Stomach (tissue), 4 donors: ENCODE measurements at regions not wholly inside any gene's neighbourhood (a gene's known extent, or its start where the extent isn't known, plus 50 kb on each side); places are given as distances from the start of the nearest gene placed in this dataset.

Source experiments
- CTCF ChIP-seq, 7 experiments: fragments of 450-650 bp in 4 of 7; fragments of 200-600 bp in 3 of 7; sonication (generic) in 3 of 7; IDR thresholded peaks; one replicate each; pipeline ENCODE4 v1.5.1; 2016 to 2019; ENCODE audit warnings: antibody characterized with exemption in 7 of 7, control low read depth in 2 of 7, mild to moderate bottlenecking in 1 of 7
- EP300 ChIP-seq: sonication (generic); formaldehyde crosslinking; IDR thresholded peaks from one replicate; pipeline ENCODE4 v1.6.1; 2017; ENCODE audit warnings: antibody characterized with exemption
- POLR2A ChIP-seq, 4 donors: fragments of 450-650 bp; IDR thresholded peaks; one replicate each; pipeline ENCODE4 v1.6.1; 2016; ENCODE audit warnings: antibody characterized with exemption in 4 of 4, control low read depth in 2 of 4, mild to moderate bottlenecking in 1 of 4, moderate library complexity in 1 of 4
- POLR2AphosphoS5 ChIP-seq, 3 donors: sonication (generic); formaldehyde crosslinking; IDR thresholded peaks; one replicate each; pipeline ENCODE4 v1.6.1; 2016; ENCODE audit warnings: antibody characterized with exemption in 3 of 3

DNA sequence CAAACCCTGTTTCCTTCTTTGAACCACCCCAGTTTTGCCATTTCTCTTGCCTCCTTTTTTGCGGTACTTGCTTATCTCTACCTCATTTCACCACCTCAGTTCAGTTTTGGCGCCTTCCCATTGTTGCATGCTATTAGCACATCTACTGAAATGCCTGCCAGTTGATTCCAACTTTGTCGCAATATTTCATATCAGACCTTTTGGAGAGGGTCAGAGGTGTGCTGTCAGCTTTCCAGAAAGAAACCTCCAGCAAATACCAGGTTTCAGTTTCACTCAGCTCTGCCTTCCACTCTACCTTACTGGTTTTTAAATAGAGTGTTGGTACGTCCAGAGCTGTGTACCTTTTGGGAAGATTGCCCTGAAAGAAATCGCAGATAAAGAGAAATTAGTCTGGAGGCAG lies 91.9 kb upstream of the CPEB2 start:
- TF ChIP-seq POLR2A (IDR thresholded peaks at IDR 0.05) (no peak), CTCF (IDR thresholded peaks at IDR 0.05) (no peak), POLR2AphosphoS5 (IDR thresholded peaks at IDR 0.05) (peak in 1 of 3 donors; percentile 44), EP300 (no peak)
